Activated CD4-positive, alpha-beta memory T cell treated with anti-CD3 and anti-CD28 coated beads, Interleukin-2, amount 10 ng/mL, durations not matched to agents 7 days and 5 days (primary cell): ENCODE measurements at regions not wholly inside any gene's neighbourhood (a gene's known extent, or its start where the extent isn't known, plus 50 kb on each side); places are given as distances from the start of the nearest gene placed in this dataset.

Source experiments
- CTCF ChIA-PET: fragments of 350-600 bp; sonication (Branson Sonifier 250); formaldehyde crosslinking; loops from one replicate; lab custom pipeline; 2021; ENCODE audit warnings: antibody characterized with exemption, inconsistent platforms; lab: Charles Lee
- POLR2A ChIA-PET: fragments of 350-600 bp; sonication (Branson Sonifier 250); formaldehyde crosslinking; loops from one replicate; lab custom pipeline; 2021; ENCODE audit warnings: antibody characterized with exemption; lab: Charles Lee
- DNase-seq: peaks from one replicate; pipeline ENCODE4 v3.0.0-alpha.2; 2020
- H3K27ac Mint-ChIP-seq: one replicate; pipeline ENCODE4 v1.8.0; 2021; ENCODE audit warnings: mild to moderate bottlenecking, mixed read lengths
- H3K27me3 Mint-ChIP-seq: one replicate; pipeline ENCODE4 v1.8.0; 2021; ENCODE audit warnings: mixed read lengths
- H3K36me3 Mint-ChIP-seq: one replicate; pipeline ENCODE4 v1.8.0; 2021; ENCODE audit warnings: low read depth, mixed read lengths
- H3K4me1 Mint-ChIP-seq: one replicate; pipeline ENCODE4 v1.8.0; 2021; ENCODE audit warnings: mixed read lengths
- H3K4me3 Mint-ChIP-seq: one replicate; pipeline ENCODE4 v1.8.0; 2021; ENCODE audit warnings: mild to moderate bottlenecking, mixed read lengths
- H3K9me3 Mint-ChIP-seq: one replicate; pipeline ENCODE4 v1.8.0; 2021; ENCODE audit warnings: mixed read lengths

DNA sequence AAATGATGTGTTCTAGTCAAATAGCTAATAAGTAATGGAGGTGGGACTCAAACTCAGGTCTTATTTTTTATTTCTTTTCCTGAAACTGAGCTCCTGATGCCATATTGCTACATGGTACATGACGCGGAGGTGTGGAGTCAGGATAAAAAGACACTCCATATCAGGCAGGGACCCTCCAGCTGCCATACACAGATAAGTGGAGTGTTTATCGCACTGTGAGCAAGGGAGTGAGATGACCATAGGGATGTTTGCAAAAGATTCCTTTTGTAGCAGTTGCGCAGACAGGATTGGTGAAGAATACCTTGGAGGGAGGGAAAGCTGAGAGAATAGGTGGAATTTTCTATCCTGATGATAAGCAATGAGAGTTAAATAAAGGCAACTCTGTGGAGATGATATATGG is 657.2 kb downstream of the RNF144A start:
- H3K27me3 Mint-ChIP-seq: no peaks in the 10 kb centered on the region
- H3K36me3 Mint-ChIP-seq: peaks cover 20% of the 10 kb centered on the region
- no peak overlapping the region for H3K4me3 Mint-ChIP-seq
- ChIA-PET POLR2A (no interaction called here), CTCF (no interaction called here)
- H3K27ac Mint-ChIP-seq: no peak overlapping the region
- H3K4me1 Mint-ChIP-seq: peaks cover 21% of the 10 kb centered on the region
- no peak for DNase-seq
- peaks cover 27% of the 10 kb centered on the region for H3K9me3 Mint-ChIP-seq

DNA sequence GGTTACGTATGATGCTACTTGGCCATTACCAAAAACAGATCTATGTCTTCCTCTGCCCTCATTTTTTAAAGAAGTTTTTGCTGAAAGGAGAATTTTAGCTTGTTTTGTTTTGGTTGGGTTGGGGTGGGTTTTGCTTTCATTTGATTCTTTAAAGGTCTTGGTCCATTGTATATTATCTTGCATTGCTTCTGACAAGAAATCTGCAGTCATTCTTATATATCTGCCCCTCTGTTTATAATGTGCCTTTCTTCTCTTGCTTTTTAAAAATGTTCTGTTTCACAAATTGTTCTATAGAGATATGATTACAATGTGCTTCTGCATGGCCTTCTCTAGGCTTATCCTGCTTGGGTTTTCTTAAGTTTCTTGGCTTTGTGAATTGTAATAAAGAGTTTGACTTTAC is 660.6 kb downstream of the RNF144A start:
- H3K27ac Mint-ChIP-seq: no peak overlapping the region
- no peaks in the 10 kb centered on the region for H3K27me3 Mint-ChIP-seq
- DNase-seq: no peak
- ChIA-PET POLR2A (no interaction called here), CTCF (no interaction called here)
- peaks cover 34% of the 10 kb centered on the region for H3K9me3 Mint-ChIP-seq
- H3K4me3 Mint-ChIP-seq: no peak overlapping the region
- peaks cover 3% of the 10 kb centered on the region for H3K4me1 Mint-ChIP-seq
- peaks cover 18% of the 10 kb centered on the region for H3K36me3 Mint-ChIP-seq

DNA sequence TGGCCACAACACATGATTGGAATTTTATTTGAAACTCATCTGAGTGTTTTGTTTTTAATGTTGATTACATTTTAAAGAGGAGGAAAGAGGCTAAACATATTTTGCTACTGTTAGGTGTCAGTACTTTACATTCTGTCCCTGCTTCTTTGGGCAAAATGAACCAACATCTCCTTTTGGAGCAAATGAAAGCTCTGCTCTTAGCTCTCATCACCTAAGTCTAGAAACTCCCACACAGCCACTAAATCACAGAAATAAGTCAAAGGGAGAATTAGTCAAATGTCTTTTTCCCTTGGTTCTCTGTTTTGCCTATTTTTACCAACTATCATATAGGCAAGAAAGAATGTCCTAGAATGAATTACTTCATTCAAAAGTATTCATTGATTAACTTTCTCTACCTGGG is 666.8 kb downstream of the RNF144A start:
- no peaks in the 10 kb centered on the region for H3K27me3 Mint-ChIP-seq
- H3K36me3 Mint-ChIP-seq: peaks cover 14% of the 10 kb centered on the region
- no peak overlapping the region for H3K27ac Mint-ChIP-seq
- POLR2A ChIA-PET: no interaction called here
- no peak overlapping the region for H3K4me3 Mint-ChIP-seq
- peaks cover 6% of the 10 kb centered on the region for H3K4me1 Mint-ChIP-seq
- peaks cover 16% of the 10 kb centered on the region for H3K9me3 Mint-ChIP-seq
- CTCF ChIA-PET: no interaction called here
- no peak for DNase-seq

DNA sequence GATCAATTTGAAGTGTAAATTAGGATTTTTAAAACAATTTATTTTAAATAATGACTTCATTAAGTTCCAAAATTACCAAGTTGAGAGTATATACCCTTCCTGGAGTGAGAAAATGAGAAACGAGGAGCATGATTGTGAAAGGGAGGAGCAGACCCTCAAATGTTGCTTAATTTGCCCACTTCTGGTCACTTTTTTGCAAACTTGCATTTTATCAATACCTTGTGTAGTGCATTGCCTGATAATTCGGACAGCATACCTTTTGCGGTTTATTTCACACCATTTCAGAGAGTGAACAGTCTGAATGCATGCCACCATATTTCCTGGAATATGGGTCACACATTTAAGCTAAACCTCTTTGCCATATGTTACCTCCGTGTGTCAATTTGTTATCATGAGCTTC is 669.7 kb downstream of the RNF144A start:
- DNase-seq: no peak
- Mint-ChIP-seq H3K9me3 (peaks cover 6% of the 10 kb centered on the region), H3K4me3 (no peak overlapping the region), H3K27ac (no peak overlapping the region), H3K36me3 (peaks cover 9% of the 10 kb centered on the region), H3K27me3 (no peaks in the 10 kb centered on the region), H3K4me1 (peaks cover 6% of the 10 kb centered on the region)
- ChIA-PET POLR2A (no interaction called here), CTCF (no interaction called here)

DNA sequence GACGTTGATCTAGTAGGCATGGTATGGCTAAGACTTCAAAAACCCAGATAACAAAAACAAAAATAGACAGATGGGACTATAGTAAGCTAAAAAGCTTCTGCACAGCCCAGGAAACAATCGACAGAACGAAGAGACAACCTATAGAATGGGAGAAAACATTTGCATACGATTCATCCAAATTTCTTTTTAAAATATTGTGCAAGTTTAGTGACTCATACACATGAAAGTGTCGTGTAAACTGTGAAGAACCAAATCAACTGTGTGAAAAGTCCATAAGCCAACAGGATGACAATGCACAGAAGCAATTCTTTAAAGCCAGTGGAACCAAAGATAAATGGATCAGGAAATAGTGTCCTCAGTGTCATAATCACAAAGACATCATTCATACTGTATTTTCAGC is 671.1 kb downstream of the RNF144A start:
- H3K4me3 Mint-ChIP-seq: no peak overlapping the region
- no peak for DNase-seq
- no peak overlapping the region for H3K27ac Mint-ChIP-seq
- peaks cover 8% of the 10 kb centered on the region for H3K4me1 Mint-ChIP-seq
- peaks cover 6% of the 10 kb centered on the region for H3K9me3 Mint-ChIP-seq
- H3K36me3 Mint-ChIP-seq: peaks cover 9% of the 10 kb centered on the region
- CTCF ChIA-PET: no interaction called here
- POLR2A ChIA-PET: no interaction called here
- H3K27me3 Mint-ChIP-seq: no peaks in the 10 kb centered on the region

DNA sequence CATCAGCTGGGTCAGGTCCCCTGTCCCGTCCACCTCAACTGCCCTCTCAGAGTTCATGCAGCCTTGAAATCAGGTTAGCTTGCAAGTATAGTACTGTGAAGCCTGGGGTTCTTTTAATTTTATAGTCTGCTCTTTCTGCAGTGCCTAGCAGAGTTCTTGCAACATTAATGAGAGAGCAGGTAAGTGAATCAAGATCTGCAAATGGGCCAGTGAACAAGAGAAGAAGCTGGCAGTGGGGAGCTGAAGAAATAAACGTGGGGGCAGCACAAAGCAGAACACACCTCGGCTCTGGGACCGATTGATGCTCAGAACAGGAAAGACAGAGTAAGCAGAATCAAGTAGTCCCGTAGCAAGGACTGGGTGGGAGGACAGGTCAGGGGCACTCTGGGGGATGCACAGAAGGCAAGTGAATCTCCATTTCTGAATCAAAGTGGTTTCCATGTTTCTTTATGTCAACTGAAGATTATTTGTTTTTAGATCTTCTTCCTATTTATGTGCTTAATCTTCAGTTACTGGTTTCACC is 675.5 kb downstream of the RNF144A start:
- POLR2A ChIA-PET: interaction anchor here (1.3 kb wide), 1 partner anchor 1089 kb away, joined by 5 read pairs; the partner anchor contains the start of gene ID2
- no peak overlapping the region for H3K4me3 Mint-ChIP-seq
- no peaks in the 10 kb centered on the region for H3K27me3 Mint-ChIP-seq
- H3K27ac Mint-ChIP-seq: no peak overlapping the region
- peaks cover 7% of the 10 kb centered on the region for H3K36me3 Mint-ChIP-seq
- peaks cover 9% of the 10 kb centered on the region for H3K4me1 Mint-ChIP-seq
- no peaks in the 10 kb centered on the region for H3K9me3 Mint-ChIP-seq
- DNase-seq: no peak
- CTCF ChIA-PET: interaction anchor here (2.3 kb wide), 1 partner anchor 165 kb away, joined by 7 read pairs; no protein-coding TSS in a partner anchor

DNA sequence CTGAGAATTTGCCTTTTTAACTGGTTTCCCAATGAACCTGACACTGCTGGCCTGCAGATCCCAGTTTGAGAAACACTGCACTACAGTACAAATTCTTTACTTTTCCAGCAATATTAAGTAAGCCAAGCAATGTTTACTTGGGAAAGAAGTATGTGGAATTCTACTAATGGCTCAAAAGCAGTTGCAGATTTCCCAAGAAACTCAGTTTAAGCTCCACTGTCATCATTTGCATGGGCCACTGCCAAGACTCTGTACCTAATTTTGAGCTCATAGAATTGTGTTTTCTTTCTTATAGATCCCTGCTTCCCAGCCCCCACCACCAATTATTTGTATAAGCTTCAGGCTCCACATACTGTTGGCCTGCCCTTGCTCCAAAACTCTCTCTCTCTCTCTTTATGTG is 676.1 kb downstream of the RNF144A start:
- Mint-ChIP-seq H3K4me3 (no peak overlapping the region), H3K27ac (no peak overlapping the region), H3K27me3 (no peaks in the 10 kb centered on the region), H3K9me3 (no peaks in the 10 kb centered on the region), H3K36me3 (peaks cover 5% of the 10 kb centered on the region), H3K4me1 (peaks cover 11% of the 10 kb centered on the region)
- ChIA-PET CTCF (interaction anchor here (0.6 to 2.3 kb wide), 2 partner anchors 166 to 1087 kb away, joined by 4 to 7 read pairs; no protein-coding TSS in a partner anchor), POLR2A (interaction anchor here (1.3 kb wide), 1 partner anchor 1089 kb away, joined by 5 read pairs; the partner anchor contains the start of gene ID2)
- no peak for DNase-seq

DNA sequence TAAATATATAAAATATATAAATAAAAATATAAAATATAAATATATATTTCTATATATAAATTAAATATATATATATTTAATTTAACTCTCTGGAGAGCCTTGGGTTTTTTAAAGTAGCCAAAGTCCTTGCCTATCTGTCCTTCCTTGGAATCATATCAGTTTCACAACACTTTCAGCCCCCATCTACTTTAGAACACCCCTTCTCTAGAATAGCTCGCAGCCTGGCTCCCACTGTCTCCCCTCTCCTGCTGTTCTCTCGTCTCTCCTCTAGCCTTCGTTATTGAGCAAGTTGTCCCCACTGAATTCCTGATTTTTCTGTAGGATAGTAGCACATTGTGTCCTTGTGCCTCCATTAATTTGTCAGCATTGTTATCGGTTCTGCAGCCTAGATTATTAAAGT is 677.0 kb downstream of the RNF144A start:
- Mint-ChIP-seq H3K27me3 (no peaks in the 10 kb centered on the region), H3K4me1 (peaks cover 18% of the 10 kb centered on the region), H3K27ac (no peak overlapping the region), H3K36me3 (peaks cover 3% of the 10 kb centered on the region), H3K9me3 (no peaks in the 10 kb centered on the region), H3K4me3 (no peak overlapping the region)
- no peak for DNase-seq
- POLR2A ChIA-PET: interaction anchor here (1.0 kb wide), 1 partner anchor 1088 kb away, joined by 4 read pairs; the partner anchor contains the start of gene ID2
- CTCF ChIA-PET: interaction anchor here (0.6 to 2.3 kb wide), 4 partner anchors 78 to 386 kb away, joined by 3 to 7 read pairs (median 6); no protein-coding TSS in a partner anchor

DNA sequence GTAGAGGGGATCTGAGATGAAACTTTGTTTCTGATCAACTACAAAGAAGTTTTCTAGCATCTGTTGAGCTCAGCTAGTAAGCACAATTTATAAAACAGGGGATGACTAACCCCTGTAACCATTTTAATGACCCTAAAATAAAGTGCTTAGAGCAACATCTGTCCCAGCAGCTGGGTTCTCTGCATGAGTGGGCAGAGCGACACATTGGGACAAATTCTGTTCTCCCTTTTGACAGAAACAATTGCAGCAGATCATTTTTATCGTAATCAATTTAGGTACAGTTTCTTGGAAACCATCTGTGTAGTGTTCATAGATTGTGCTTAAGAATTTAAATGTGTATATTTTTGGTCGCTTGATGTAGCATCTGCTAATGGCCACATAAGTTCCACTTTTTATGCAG is 678.0 kb downstream of the RNF144A start:
- Mint-ChIP-seq H3K27me3 (no peaks in the 10 kb centered on the region), H3K36me3 (peaks cover 8% of the 10 kb centered on the region), H3K9me3 (peaks cover 4% of the 10 kb centered on the region), H3K4me3 (no peak overlapping the region), H3K4me1 (peaks cover 18% of the 10 kb centered on the region), H3K27ac (no peak overlapping the region)
- no peak for DNase-seq
- ChIA-PET POLR2A (interaction anchor here (0.7 to 1.0 kb wide), 2 partner anchors 164 to 1087 kb away, joined by 3 to 4 read pairs; partner anchors contain the start of gene ID2), CTCF (interaction anchor here (0.9 to 1.8 kb wide), 3 partner anchors 10 to 130 kb away, joined by 3 to 7 read pairs (median 4); no protein-coding TSS in a partner anchor)

DNA sequence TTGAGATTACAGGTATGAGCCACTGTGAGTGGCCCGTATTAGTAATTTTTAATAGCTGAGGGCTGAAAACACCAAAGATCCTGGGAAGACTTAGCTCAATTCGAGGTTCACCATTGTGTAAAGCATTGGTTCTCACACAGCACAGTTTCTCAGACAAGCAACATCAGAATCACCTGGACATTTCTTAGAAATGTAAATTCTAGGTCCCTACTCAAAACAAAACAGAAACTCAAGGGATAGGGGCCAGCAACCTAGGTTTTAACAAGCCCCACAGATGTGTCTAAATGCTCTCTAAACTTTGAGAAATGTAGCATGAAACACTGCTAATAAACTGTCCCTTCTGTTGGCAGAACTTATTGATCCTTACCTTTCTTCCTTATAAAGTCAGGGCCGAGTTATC is 681.2 kb downstream of the RNF144A start:
- ChIA-PET CTCF (no interaction called here), POLR2A (no interaction called here)
- Mint-ChIP-seq H3K9me3 (peaks cover 7% of the 10 kb centered on the region), H3K36me3 (peaks cover 13% of the 10 kb centered on the region), H3K4me1 (peaks cover 16% of the 10 kb centered on the region), H3K4me3 (no peak overlapping the region), H3K27ac (no peak overlapping the region), H3K27me3 (no peaks in the 10 kb centered on the region)
- DNase-seq: no peak

DNA sequence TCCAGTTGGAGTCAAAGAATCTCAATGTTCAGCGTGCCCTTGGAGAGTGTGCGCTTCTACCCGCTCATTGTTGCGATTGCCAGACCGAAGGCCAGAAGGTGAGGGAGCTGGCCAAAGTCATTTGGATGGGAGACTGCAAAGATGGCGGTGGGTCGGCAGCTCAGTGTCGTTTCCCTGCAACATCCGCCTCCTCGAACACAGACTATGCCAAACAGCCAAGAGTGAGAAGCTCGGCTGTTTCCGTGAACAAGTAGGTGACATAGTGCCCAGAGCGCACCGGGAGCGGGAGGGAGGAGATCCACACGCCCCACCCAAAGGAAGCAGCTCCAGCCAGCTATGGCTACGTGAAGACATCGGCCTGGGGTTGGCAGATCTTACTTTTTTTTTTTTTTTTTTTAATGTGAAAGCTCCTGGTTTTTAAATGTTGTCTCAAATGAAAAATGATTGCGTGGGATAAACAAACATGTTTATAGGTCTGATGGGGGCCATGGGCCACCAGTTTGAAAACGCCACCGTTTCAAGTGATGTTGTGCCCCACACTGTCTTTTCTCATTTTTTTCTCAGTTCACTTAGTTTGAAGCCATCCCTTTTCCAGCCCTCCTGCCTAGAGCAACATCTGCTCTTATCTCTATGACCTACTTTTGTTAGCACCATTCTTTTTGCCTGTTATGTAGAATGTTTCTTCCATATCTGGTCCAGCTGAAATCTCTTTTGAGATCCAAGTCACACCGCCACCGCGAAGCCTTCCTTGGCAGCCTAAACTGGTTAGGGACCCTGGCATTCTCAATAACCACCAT is 682.4 kb downstream of the RNF144A start:
- no peak for DNase-seq
- POLR2A ChIA-PET: no interaction called here
- no peak overlapping the region for H3K27ac Mint-ChIP-seq
- peaks cover 16% of the 10 kb centered on the region for H3K4me1 Mint-ChIP-seq
- H3K4me3 Mint-ChIP-seq: no peak overlapping the region
- CTCF ChIA-PET: interaction anchor here (0.6 kb wide), 1 partner anchor 1149 kb away, joined by 4 read pairs; no protein-coding TSS in a partner anchor
- H3K36me3 Mint-ChIP-seq: peaks cover 13% of the 10 kb centered on the region
- no peaks in the 10 kb centered on the region for H3K27me3 Mint-ChIP-seq
- H3K9me3 Mint-ChIP-seq: peaks cover 7% of the 10 kb centered on the region

DNA sequence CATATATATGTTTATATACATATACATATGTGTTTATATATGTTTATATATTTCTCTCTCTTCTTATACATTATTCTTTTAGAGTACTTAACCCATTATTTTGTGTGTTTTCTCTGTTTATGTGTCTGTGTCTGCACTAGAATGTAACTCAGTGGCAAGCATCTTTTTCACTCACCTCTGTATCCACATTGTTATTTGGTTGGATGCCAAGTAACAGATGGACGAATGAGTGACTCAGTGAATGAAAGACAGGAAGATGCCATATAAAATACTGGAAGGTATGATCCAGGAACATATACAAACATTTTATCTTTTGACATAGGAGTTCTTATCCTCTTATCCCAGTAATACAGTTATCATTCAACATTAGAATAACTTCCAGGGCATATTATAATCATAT is 684.8 kb downstream of the RNF144A start:
- no peak for DNase-seq
- peaks cover 16% of the 10 kb centered on the region for H3K4me1 Mint-ChIP-seq
- H3K27me3 Mint-ChIP-seq: no peaks in the 10 kb centered on the region
- peaks cover 13% of the 10 kb centered on the region for H3K36me3 Mint-ChIP-seq
- no peak overlapping the region for H3K27ac Mint-ChIP-seq
- no peak overlapping the region for H3K4me3 Mint-ChIP-seq
- ChIA-PET CTCF (no interaction called here), POLR2A (no interaction called here)
- H3K9me3 Mint-ChIP-seq: peaks cover 7% of the 10 kb centered on the region

DNA sequence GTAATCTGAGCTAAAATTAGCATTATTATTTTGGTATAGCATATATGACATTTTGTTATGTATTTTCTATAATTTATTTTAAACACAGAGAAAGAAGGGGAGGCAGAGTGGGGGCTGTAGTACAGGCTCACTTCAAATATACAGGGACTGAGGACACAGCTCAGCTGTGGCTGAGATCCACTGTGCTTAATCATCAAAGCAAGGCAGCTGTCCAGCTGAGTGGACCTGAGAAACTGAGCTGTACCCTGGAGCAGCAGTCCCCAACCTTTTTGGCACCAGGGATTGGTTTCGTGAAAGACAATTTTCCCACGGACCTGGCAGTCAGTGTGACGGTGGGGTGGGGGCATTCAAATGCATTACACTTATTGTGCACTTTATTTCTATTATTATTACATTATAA is 687.2 kb downstream of the RNF144A start:
- H3K36me3 Mint-ChIP-seq: peaks cover 10% of the 10 kb centered on the region
- no peak overlapping the region for H3K4me3 Mint-ChIP-seq
- H3K27ac Mint-ChIP-seq: no peak overlapping the region
- ChIA-PET CTCF (interaction anchor here (1.4 kb wide), 1 partner anchor 9 kb away, joined by 4 read pairs; no protein-coding TSS in a partner anchor), POLR2A (no interaction called here)
- H3K4me1 Mint-ChIP-seq: peaks cover 2% of the 10 kb centered on the region
- H3K27me3 Mint-ChIP-seq: no peaks in the 10 kb centered on the region
- H3K9me3 Mint-ChIP-seq: peaks cover 7% of the 10 kb centered on the region
- no peak for DNase-seq
